ENCODE measurements at regions not wholly inside any gene's neighbourhood (a gene's known extent, or its start where the extent isn't known, plus 50 kb on each side); places are given as distances from the start of the nearest gene placed in this dataset.

DNA sequence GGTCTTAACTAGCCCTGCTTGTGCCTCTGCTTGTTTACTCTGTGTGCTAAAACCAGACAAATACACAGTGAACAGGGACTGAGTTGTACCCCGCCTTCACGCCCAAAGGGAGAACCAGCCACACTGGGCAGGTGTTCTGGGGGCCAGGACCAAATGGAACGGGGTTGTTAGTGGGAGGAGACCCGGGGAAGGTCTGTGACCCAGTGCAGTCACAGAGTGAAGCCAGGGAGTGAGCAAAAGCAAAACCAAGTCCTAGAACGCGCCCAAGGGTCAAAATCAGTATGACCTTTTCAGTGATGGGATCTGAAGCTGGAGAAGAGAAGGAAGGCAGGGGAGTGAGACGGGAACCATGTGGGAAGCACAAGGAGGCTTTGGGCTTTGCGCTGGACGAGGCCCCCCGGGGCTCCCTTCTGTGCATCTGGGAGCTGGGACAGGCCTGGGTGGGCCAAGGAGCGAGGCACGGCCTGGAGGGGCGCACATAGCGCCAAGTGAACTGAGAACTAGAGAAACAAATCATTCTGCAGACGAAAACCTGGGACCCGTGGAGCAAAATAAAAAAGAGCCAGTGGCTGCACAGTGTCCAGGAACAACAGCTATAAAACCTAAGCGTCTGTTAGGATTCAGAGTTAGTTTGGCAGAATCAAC lies 78.3 kb upstream of the ALDH1A3 start:
- Histone ChIP-seq H4K5ac (ENCODE audit: insufficient read length, low read depth, low read length) (no peak overlapping the region), H3K79me1 (ENCODE audit: low read depth, low read length) (no peaks in the 10 kb centered on the region), H3K18ac (ENCODE audit: extremely low read depth, low read length) (no peak overlapping the region), H3K23ac (ENCODE audit: insufficient read length) (no peak overlapping the region), H2AFZ (ENCODE audit: low read length) (no peak overlapping the region), H2BK120ac (replicated peaks; ENCODE audit: low read depth, low read length) (no peak overlapping the region), H4K8ac (ENCODE audit: extremely low read depth, insufficient read depth, low read length) (no peak overlapping the region), H3K9me3 (ENCODE audit: insufficient read depth in 2 of 2, low read depth in 1 of 2, low read length in 1 of 2) (no peaks in the 10 kb centered on the region; a peak in 1 of 4 replicates), H2BK12ac (ENCODE audit: low read depth, low read length) (no peak overlapping the region), H2BK15ac (ENCODE audit: low read length) (no peak overlapping the region), H2BK20ac (ENCODE audit: low read length) (no peak overlapping the region), H3K4ac (replicated peaks; ENCODE audit: insufficient read length, low read depth, low read length) (no peak overlapping the region), H3K4me3 (ENCODE audit: extremely low read depth in 1 of 4, insufficient read depth in 2 of 4, low read depth in 3 of 4, low read length in 4 of 4) (no peak overlapping the region), H4K20me1 (replicated peaks in 1 of 2; ENCODE audit: control insufficient read depth in 1 of 2, insufficient read depth in 2 of 2, low read length in 2 of 2) (no peaks in the 10 kb centered on the region), H3K23me2 (ENCODE audit: low read depth, low read length) (no peaks in the 10 kb centered on the region), H3K36me3 (ENCODE audit: control insufficient read depth in 2 of 4, insufficient read depth in 4 of 4, low read length in 3 of 4) (no peaks in the 10 kb centered on the region), H3K14ac (ENCODE audit: insufficient read length) (no peak overlapping the region), H4K91ac (replicated peaks; ENCODE audit: insufficient read length, low read length) (no peak overlapping the region), H2AK5ac (ENCODE audit: low read depth, low read length) (no peak overlapping the region), H3K4me2 (ENCODE audit: insufficient read depth in 1 of 2, low read depth in 2 of 2, low read length in 2 of 2) (no peak overlapping the region), H3K9ac (replicated peaks in 1 of 4; ENCODE audit: extremely low read depth in 1 of 4, low read depth in 3 of 4, low read length in 3 of 4) (no peak overlapping the region), H2BK5ac (ENCODE audit: low read depth, low read length) (no peak overlapping the region; the same call in 1 of the 2 replicates), H3K27me3 (replicated peaks in 1 of 4; ENCODE audit: control insufficient read depth in 3 of 4, extremely low read depth in 1 of 4, insufficient read depth in 3 of 4, low read length in 3 of 4) (no peaks in the 10 kb centered on the region), H3K56ac (replicated peaks; ENCODE audit: insufficient read length, low read depth, low read length) (no peak overlapping the region), H3K4me1 (replicated peaks in 1 of 4; ENCODE audit: control insufficient read depth in 3 of 4, insufficient read depth in 4 of 4, low read length in 3 of 4) (no peaks in the 10 kb centered on the region), H3K27ac (ENCODE audit: low read depth, low read length) (no peak overlapping the region), H3K79me2 (ENCODE audit: control insufficient read depth in 1 of 2, insufficient read depth in 2 of 2, low read length in 2 of 2) (no peaks in the 10 kb centered on the region)
- POLR2A ChIA-PET (ENCODE audit: partially characterized antibody), result no interaction called here
- TF ChIP-seq SIRT6 (IDR thresholded peaks at IDR 0.05; ENCODE audit: low read length) (no peak), CHD2 (IDR thresholded peaks at IDR 0.05; ENCODE audit: low read length) (no peak), GTF2F1 (IDR thresholded peaks at IDR 0.05; ENCODE audit: borderline replicate concordance, low read depth, low read length) (no peak), BRCA1 (IDR thresholded peaks at IDR 0.05; ENCODE audit: low read depth, low read length) (no peak), PHF8 (conservative IDR thresholded peaks at IDR 0.05; ENCODE audit: low read depth, low read length) (no peak), RXRA (IDR thresholded peaks at IDR 0.05; ENCODE audit: insufficient read depth, low read depth, low read length) (no peak), CREB1 (IDR thresholded peaks at IDR 0.05) (no peak), KDM4A (IDR thresholded peaks at IDR 0.05; ENCODE audit: low read depth, low read length, severe bottlenecking) (no peak), JUND (IDR thresholded peaks at IDR 0.05; ENCODE audit: low read length) (no peak), HDAC6 (IDR thresholded peaks at IDR 0.05; ENCODE audit: low read depth, low read length) (no peak), CTBP2 (IDR thresholded peaks at IDR 0.05; ENCODE audit: borderline replicate concordance, insufficient read depth, insufficient read length, low read length) (no peak), CBX5 (IDR thresholded peaks at IDR 0.05; ENCODE audit: low read depth, low read length) (no peak), SIN3A (conservative IDR thresholded peaks at IDR 0.05 in 1 of 2, IDR thresholded peaks at IDR 0.05 in 1 of 2; ENCODE audit: low read depth in 1 of 2, low read length in 2 of 2) (no peak)
- CTCF ChIA-PET (ENCODE audit: partially characterized antibody), result interaction anchor here (0.8 to 1.7 kb wide), 3 partner anchors 67 to 154 kb away, joined by 3 to 6 read pairs (median 4); no protein-coding TSS in a partner anchor
- DNase-seq (ENCODE audit: low read depth in 1 of 2, low spot score in 2 of 2) (no peak), FAIRE-seq (no peak)
- WGBS, 2 experiments (ENCODE audit: extremely low coverage in 1 of 2, insufficient coverage in 1 of 2, insufficient read length in 1 of 2, insufficient replicate concordance in 2 of 2, low coverage in 1 of 2, low lambda C conversion rate in 2 of 2, missing lambda C conversion rate in 1 of 2), result 95% methylated on average over 16 of the region's 17 CpGs; no CpG with 5 or more reads in 1 of the 2 experiments

All from H1 (cell line).